ENCODE measurements at regions not wholly inside any gene's neighbourhood (a gene's known extent, or its start where the extent isn't known, plus 50 kb on each side); places are given as distances from the start of the nearest gene placed in this dataset.

- TF ChIP-seq NR3C1 (IDR thresholded peaks at IDR 0.05) = no peak
- TF ChIP-seq MAX (IDR thresholded peaks at IDR 0.05) = no peak
- no peak for TF ChIP-seq CHD2 (IDR thresholded peaks at IDR 0.05; ENCODE audit: low read length, partially characterized antibody)
- TF ChIP-seq POLR2AphosphoS2 (conservative IDR thresholded peaks at IDR 0.05; ENCODE audit: low read length) = no peak
- no peak for TF ChIP-seq MAZ (IDR thresholded peaks at IDR 0.05; ENCODE audit: borderline replicate concordance, low read depth, low read length)
- TF ChIP-seq POLR2A (IDR thresholded peaks at IDR 0.05; ENCODE audit: low read length) = no peak
- no peak for TF ChIP-seq KDM5A (IDR thresholded peaks at IDR 0.05)
- TF ChIP-seq CTCF (IDR thresholded peaks at IDR 0.05) = no peak
- TF ChIP-seq RCOR1 (IDR thresholded peaks at IDR 0.05; ENCODE audit: low read depth, low read length) = no peak
- TF ChIP-seq CHD4 (IDR thresholded peaks at IDR 0.05; ENCODE audit: borderline replicate concordance) = no peak
- TF ChIP-seq ZC3H11A (IDR thresholded peaks at IDR 0.05) = no peak
These were observed 810.3 kb downstream of the VGLL3 start for GRCh38 chr3:86180696-86181095.

Data from A549 (cell line).